GM12878 (cell line): ENCODE measurements at regions not wholly inside any gene's neighbourhood (a gene's known extent, or its start where the extent isn't known, plus 50 kb on each side); places are given as distances from the start of the nearest gene placed in this dataset.

ENCODE experiments used
- ATAC-seq: fragments of 200-7000 bp; cut with Tn5 transposase; 3 replicates; pipeline ENCODE4 v1.9.1; 2020; ENCODE audit warnings: mild to moderate bottlenecking, moderate library complexity
- BruUV-seq: library from RNA; stranded (reverse); fragments of 400-500 nt; replicated peaks from 2 replicates; lab custom pipeline; 2021; lab: Mats Ljungman, UMichigan
- CTCF ChIA-PET: fragments of 300-600 bp; sonication (Branson Sonifier 250); formaldehyde crosslinking; extraction: SDS; loops from one replicate; lab custom pipeline; 2021; ENCODE audit warnings: inconsistent platforms; lab: Yijun Ruan, JAX
- POLR2A ChIA-PET: fragments of 350-600 bp; formaldehyde crosslinking; extraction: SDS; loops from one replicate; lab custom pipeline; 2021; ENCODE audit warnings: inconsistent platforms; lab: Charles Lee
- RAD21 ChIA-PET: fragments of 300-600 bp; sonication (Branson Sonifier 250); formaldehyde crosslinking; loops from one replicate; lab custom pipeline; 2023; ENCODE audit warnings: antibody characterized with exemption; ENCODE audit not compliant: unreplicated experiment; lab: Charles Lee
- SMC1A ChIA-PET: fragments of 300-600 bp; sonication (Branson Sonifier 250); formaldehyde crosslinking; loops from one replicate; lab custom pipeline; 2023; ENCODE audit not compliant: unreplicated experiment, uncharacterized antibody; lab: Charles Lee
- DNase-seq: peaks from one replicate; pipeline ENCODE4 v3.0.0-alpha.2; 2011; ENCODE audit warnings: low read depth, low spot score
- FAIRE-seq: peaks from 3 replicates; lab custom pipeline; 2011; peaks lifted over from hg19 to GRCh38; lab: Jason Lieb, UNC
- H2AFZ ChIP-seq: 2 replicates; pipeline ENCODE4 v1.6.0; 2011; ENCODE audit warnings: low read depth, low read length, control low read depth; ENCODE audit not compliant: control insufficient read depth
- H3K27ac ChIP-seq: 2 replicates; pipeline ENCODE4 v1.5.1; 2011; ENCODE audit warnings: control low read depth; ENCODE audit not compliant: control insufficient read depth, insufficient read depth
- H3K27me3 ChIP-seq, 2 experiments: replicated peaks in 1 of 2; 2 replicates each; pipeline versions ENCODE4 v1.6.0 to v1.6.1; 2011; ENCODE audit warnings: low read length in 1 of 2; ENCODE audit not compliant: control insufficient read depth in 2 of 2, insufficient read depth in 2 of 2
- H3K36me3 ChIP-seq, 2 experiments: 2 replicates each; pipeline ENCODE4 v1.5.1; 2011; ENCODE audit warnings: low read length in 1 of 2; ENCODE audit not compliant: control insufficient read depth in 2 of 2, insufficient read depth in 2 of 2
- H3K4me1 ChIP-seq: 2 replicates; pipeline ENCODE4 v1.6.1; 2011; ENCODE audit warnings: mild to moderate bottlenecking, low read length, moderate library complexity, mixed read lengths; ENCODE audit not compliant: control insufficient read depth, insufficient read depth
- H3K4me2 ChIP-seq: 2 replicates; pipeline ENCODE4 v1.6.0; 2011; ENCODE audit warnings: control low read depth; ENCODE audit not compliant: control insufficient read depth, insufficient read depth
- H3K4me3 ChIP-seq: fragments of 200-600 bp; sonication (generic); 2 replicates; pipeline ENCODE4 v1.5.1; 2016
- H3K79me2 ChIP-seq: 2 replicates; pipeline ENCODE4 v1.6.0; 2011; ENCODE audit warnings: low read length; ENCODE audit not compliant: control insufficient read depth, insufficient read depth
- H3K9ac ChIP-seq: 2 replicates; pipeline ENCODE4 v1.8.0; 2011; ENCODE audit warnings: low read length, control low read depth, mixed read lengths; ENCODE audit not compliant: control insufficient read depth, insufficient read depth
- H3K9me3 ChIP-seq: replicated peaks from 3 replicates; pipeline ENCODE4 v1.5.1; 2011; ENCODE audit warnings: mild to moderate bottlenecking, low read length; ENCODE audit not compliant: control insufficient read depth, insufficient read depth
- H4K20me1 ChIP-seq: 2 replicates; pipeline ENCODE4 v1.6.0; 2011; ENCODE audit not compliant: control insufficient read depth, insufficient read depth
- BCL3 ChIP-seq: IDR thresholded peaks from 2 replicates; pipeline ENCODE4 v1.6.1; 2011; ENCODE audit warnings: borderline replicate concordance, low read depth, mild to moderate bottlenecking, moderate library complexity, low read length; ENCODE audit not compliant: insufficient read depth, poor library complexity, severe bottlenecking
- BHLHE40 ChIP-seq, 2 experiments: fragments of 450-650 bp in 1 of 2; IDR thresholded peaks; 2 replicates each; pipeline ENCODE4 v1.6.1; 2011 to 2017; ENCODE audit warnings: low read depth in 2 of 2, borderline replicate concordance in 1 of 2, improper control_type of control experiment in 1 of 2, low read length in 1 of 2, mild to moderate bottlenecking in 1 of 2
- CBX5 ChIP-seq: sonication (generic); IDR thresholded peaks from 2 replicates; pipeline ENCODE4 v1.6.1; 2016; ENCODE audit warnings: low read depth, moderate library complexity, mild to moderate bottlenecking, inconsistent platforms
- ELK1 ChIP-seq: IDR thresholded peaks from 2 replicates; pipeline ENCODE4 v1.6.1; 2012; ENCODE audit warnings: low read depth, low read length, improper control_type of control experiment
- EZH2 ChIP-seq: IDR thresholded peaks from 2 replicates; pipeline ENCODE4 v1.6.1; 2012; ENCODE audit warnings: low read depth, mild to moderate bottlenecking, control low read depth, inconsistent platforms, low read length, borderline replicate concordance; ENCODE audit not compliant: control insufficient read depth
- IKZF2 ChIP-seq, 2 experiments: fragments of 450-650 bp; IDR thresholded peaks; 2 replicates each; pipeline ENCODE4 v1.6.1; 2017; ENCODE audit warnings: mild to moderate bottlenecking in 2 of 2, moderate library complexity in 2 of 2
- JUNB ChIP-seq: IDR thresholded peaks from 2 replicates; pipeline ENCODE4 v1.6.1; 2016; ENCODE audit warnings: antibody characterized with exemption, mild to moderate bottlenecking
- KAT2A ChIP-seq: conservative IDR thresholded peaks from 2 replicates; pipeline ENCODE4 v1.6.1; 2011; ENCODE audit warnings: low read depth, low read length; ENCODE audit not compliant: control insufficient read depth
- MAX ChIP-seq: IDR thresholded peaks from 2 replicates; pipeline ENCODE4 v1.6.1; 2012; ENCODE audit warnings: low read depth, low read length, improper control_type of control experiment
- MEF2A ChIP-seq: IDR thresholded peaks from 2 replicates; pipeline ENCODE4 v1.6.1; 2011; ENCODE audit warnings: low read depth, mild to moderate bottlenecking, low read length, moderate library complexity; ENCODE audit not compliant: insufficient read depth
- SIX5 ChIP-seq: IDR thresholded peaks from 2 replicates; pipeline ENCODE4 v1.6.1; 2011; ENCODE audit warnings: mild to moderate bottlenecking, low read depth, low read length, moderate library complexity; ENCODE audit not compliant: severe bottlenecking
- SP1 ChIP-seq: IDR thresholded peaks from one replicate; pipeline ENCODE4 v1.6.1; 2011; ENCODE audit warnings: low read depth, low read length
- TARDBP ChIP-seq: IDR thresholded peaks from 2 replicates; pipeline ENCODE4 v1.6.1; 2016; ENCODE audit warnings: borderline replicate concordance
- ZNF217 ChIP-seq: fragments of 450-650 bp; IDR thresholded peaks from 2 replicates; pipeline ENCODE4 v1.6.1; 2017; ENCODE audit warnings: antibody characterized with exemption, mild to moderate bottlenecking
- ZNF24 ChIP-seq: fragments of 450-650 bp; IDR thresholded peaks from 2 replicates; pipeline ENCODE4 v1.6.1; 2017; ENCODE audit warnings: antibody characterized with exemption, mild to moderate bottlenecking
- WGBS: methylation state at CpG from one replicate; pipeline ENCODE4 v1.1.6; 2016; ENCODE audit warnings: low lambda C conversion rate; ENCODE audit not compliant: insufficient replicate concordance, insufficient coverage; ENCODE audit errors: missing lambda C conversion rate; 5-methylcytosine and 5-hydroxymethylcytosine counted together
- in situ Hi-C: fragments of 300-500 bp; cut with MboI; formaldehyde crosslinking; loops from 9 replicates; pipeline ENCODE4 v1.14.3; 2018; ENCODE audit warnings: mixed read lengths
- intact Hi-C: fragments of 100-400 bp; cut with micrococcal nuclease; formaldehyde crosslinking; loops from one replicate; pipeline ENCODE4 v1.14.2; 2022; ENCODE audit not compliant: unreplicated experiment

- no peaks in the 10 kb centered on the region for H4K20me1 ChIP-seq
- intact Hi-C loops (no loop called here), in situ Hi-C loops (no loop called here)
- no peaks in the 10 kb centered on the region for H3K9me3 ChIP-seq
- 15% methylated on average over 2 of the region's 2 CpGs for WGBS
- no peak overlapping the region for H3K9ac ChIP-seq
- H3K27me3 ChIP-seq = no peaks in the 10 kb centered on the region; a peak in 1 of 4 replicates
- TF ChIP-seq ELK1 (no peak), CBX5 (no peak), KAT2A (no peak)
- ChIA-PET POLR2A (interaction anchor here (0.5 to 3.0 kb wide), 3 partner anchors 13 to 1750 kb away, joined by 3 to 11 read pairs (median 4); no protein-coding TSS in a partner anchor), RAD21 (no interaction called here), SMC1A (interaction anchor here (0.6 to 3.9 kb wide), 6 partner anchors 8 to 202 kb away, joined by 3 to 23 read pairs (median 3); no protein-coding TSS in a partner anchor), CTCF (no interaction called here)
- FAIRE-seq (no peak), ATAC-seq (no peak), DNase-seq (no peak)
- H2AFZ ChIP-seq = no peak overlapping the region
- no peaks in the 10 kb centered on the region for H3K36me3 ChIP-seq
- BruUV-seq = no TSS peak
- H3K4me3 ChIP-seq = no peak overlapping the region
- H3K27ac ChIP-seq = no peak overlapping the region
- H3K79me2 ChIP-seq = no peaks in the 10 kb centered on the region
- H3K4me2 ChIP-seq = no peak overlapping the region
- no peaks in the 10 kb centered on the region for H3K4me1 ChIP-seq
Measured at GRCh38 chr4:86529436-86529835, 64.7 kb upstream of the PTPN13 start.

- H3K4me1 ChIP-seq = no peaks in the 10 kb centered on the region
- no TSS peak for BruUV-seq
- peak; percentile 87 for ATAC-seq
- no peak for DNase-seq
- no peaks in the 10 kb centered on the region for H3K79me2 ChIP-seq
- in situ Hi-C loops = no loop called here
- intact Hi-C loops = loop anchor here (1.0 kb wide), 1 partner anchor 39 kb away; no protein-coding TSS in a partner anchor
- ChIA-PET SMC1A (interaction anchor here (1.0 to 3.9 kb wide), 7 partner anchors 8 to 202 kb away, joined by 3 to 23 read pairs (median 3); no protein-coding TSS in a partner anchor), RAD21 (interaction anchor here (0.5 to 1.1 kb wide), 2 partner anchors 62 to 480 kb away, joined by 3 to 5 read pairs; no protein-coding TSS in a partner anchor), CTCF (interaction anchor here (1.4 kb wide), 1 partner anchor 8 kb away, joined by 3 read pairs; no protein-coding TSS in a partner anchor), POLR2A (interaction anchor here (0.6 to 3.0 kb wide), 2 partner anchors 12 to 47 kb away, joined by 3 to 11 read pairs; no protein-coding TSS in a partner anchor)
- H3K4me2 ChIP-seq = no peak overlapping the region
- no peaks in the 10 kb centered on the region for H3K36me3 ChIP-seq
- no peaks in the 10 kb centered on the region for H3K9me3 ChIP-seq
- no peak overlapping the region for H3K9ac ChIP-seq
- no peak overlapping the region for H3K4me3 ChIP-seq
- no peaks in the 10 kb centered on the region; a peak in 1 of 4 replicates for H3K27me3 ChIP-seq
- H3K27ac ChIP-seq = no peak overlapping the region
- H4K20me1 ChIP-seq = no peaks in the 10 kb centered on the region
- no peak for FAIRE-seq
- no peak overlapping the region for H2AFZ ChIP-seq
- WGBS = 6% methylated on average over 1 of the region's 1 CpG
- no peak for TF ChIP-seq MAX
- 0 out of 4 replicates have a peak, but pooled peaks of 1 of the 2 experiments have one; percentile 34 for TF ChIP-seq BHLHE40 (IDR thresholded peaks at IDR 0.05; ENCODE audit: borderline replicate concordance in 1 of 2, low read depth in 2 of 2, low read length in 1 of 2)
- 0 out of 2 replicates have a peak, but pooled peaks have one; percentile 30 for TF ChIP-seq ZNF217
- TF ChIP-seq ZNF24 = peak; percentile 77
- TF ChIP-seq SP1 = no peak
- TF ChIP-seq IKZF2 (IDR thresholded peaks at IDR 0.05) = peak in 1 of 2 experiments; percentile 21; a peak in 1 of 4 replicates
- TF ChIP-seq JUNB = peak; percentile 61
- no peak for TF ChIP-seq MEF2A
- no peak for TF ChIP-seq BCL3
- no peak for TF ChIP-seq TARDBP
- no peak for TF ChIP-seq EZH2
- TF ChIP-seq SIX5 = no peak
Measured at GRCh38 chr4:86530183-86530582, 63.9 kb upstream of the PTPN13 start.
